ENCODE measurements at regions not wholly inside any gene's neighbourhood (a gene's known extent, or its start where the extent isn't known, plus 50 kb on each side); places are given as distances from the start of the nearest gene placed in this dataset.
"Not testable (repeated sequence)": the region's sequence is repeated elsewhere in the genome, so short reads cannot be mapped to it uniquely, and the experiment has no call there.

- not testable (repeated sequence) for TF ChIP-seq CTCF (IDR thresholded peaks at IDR 0.05; ENCODE audit: low read depth, low read length); POLR2A (IDR thresholded peaks at IDR 0.05; ENCODE audit: extremely low read depth, insufficient read length); MYC (IDR thresholded peaks at IDR 0.05; ENCODE audit: low read depth, low read length); MAX (IDR thresholded peaks at IDR 0.05; ENCODE audit: low read depth, low read length)
These were observed 95.6 kb upstream of the IKBKE start for GRCh38 chr1:206374725-206375124.

Measured in NB4 (cell line).